HepG2 (cell line): ENCODE measurements at regions not wholly inside any gene's neighbourhood (a gene's known extent, or its start where the extent isn't known, plus 50 kb on each side); places are given as distances from the start of the nearest gene placed in this dataset.

Source experiments
- ATAC-seq: fragments of 200-7000 bp; cut with Tn5 transposase; 3 replicates; pipeline ENCODE4 v1.9.1; 2020; ENCODE audit warnings: mild to moderate bottlenecking, moderate library complexity
- BruUV-seq: library from RNA; stranded (reverse); fragments of 400-500 nt; replicated peaks from 2 replicates; lab custom pipeline; 2021; lab: Mats Ljungman, UMichigan
- CTCF ChIA-PET: fragments of 300-600 bp; formaldehyde crosslinking; extraction: SDS; loops from one replicate; lab custom pipeline; 2021; ENCODE audit warnings: low total read pairs, inconsistent platforms, low intra/inter-chr PET ratio; lab: Yijun Ruan, JAX
- POLR2A ChIA-PET: fragments of 350-600 bp; sonication (Branson Sonifier 250); formaldehyde crosslinking; loops from one replicate; lab custom pipeline; 2020; ENCODE audit warnings: antibody characterized with exemption, inconsistent platforms; lab: Yijun Ruan, JAX
- DNase-seq: peaks from one replicate; pipeline ENCODE4 v3.0.0-alpha.2; 2015; ENCODE audit warnings: low spot score
- FAIRE-seq: peaks from 3 replicates; lab custom pipeline; 2011; peaks lifted over from hg19 to GRCh38; lab: Jason Lieb, UNC
- H2AFZ ChIP-seq: one replicate; pipeline ENCODE4 v1.6.1; 2011; ENCODE audit warnings: low read length, inconsistent platforms
- H3K27ac ChIP-seq: fragments of 300-600 bp; 3 replicates; pipeline ENCODE4 v1.8.0; 2011; ENCODE audit warnings: mixed run types, mild to moderate bottlenecking, mixed read lengths, low read length, inconsistent platforms; ENCODE audit not compliant: insufficient read depth; ENCODE audit errors: extremely low read length
- H3K27me3 ChIP-seq, 2 experiments: fragments of 200-600 bp in 1 of 2; 2 replicates in 1 of 2; 3 replicates in 1 of 2; pipeline versions ENCODE4 v1.6.0 to v1.8.0; 2011; ENCODE audit warnings: low read length in 2 of 2, mild to moderate bottlenecking in 2 of 2, moderate library complexity in 2 of 2, inconsistent platforms in 1 of 2; ENCODE audit not compliant: insufficient read depth in 2 of 2, control insufficient read depth in 1 of 2
- H3K36me3 ChIP-seq, 2 experiments: fragments of 200-600 bp in 1 of 2; replicated peaks in 1 of 2; 2 replicates in 1 of 2; 3 replicates in 1 of 2; pipeline versions ENCODE4 v1.5.1 to v1.8.0; 2011; ENCODE audit warnings: low read length in 2 of 2, inconsistent platforms in 1 of 2; ENCODE audit not compliant: insufficient read depth in 2 of 2, control insufficient read depth in 1 of 2
- H3K4me1 ChIP-seq: 2 replicates; pipeline ENCODE4 v1.5.1; 2012; ENCODE audit warnings: low read length, inconsistent platforms; ENCODE audit not compliant: insufficient read depth
- H3K4me2 ChIP-seq: 2 replicates; pipeline ENCODE4 v1.6.0; 2011; ENCODE audit warnings: low read depth, low read length, inconsistent platforms
- H3K4me3 ChIP-seq, 3 experiments: fragments of 200-600 bp in 1 of 3; sonication (generic), shearing (Covaris generic) in 1 of 3; replicated peaks in 1 of 3; 2 replicates each; pipeline ENCODE4 v1.5.1; 2011 to 2016; ENCODE audit warnings: low read length in 3 of 3, inconsistent platforms in 2 of 3, low read depth in 2 of 3, mild to moderate bottlenecking in 2 of 3, control low read depth in 1 of 3, mixed read lengths in 1 of 3; ENCODE audit not compliant: insufficient read depth in 1 of 3
- H3K79me2 ChIP-seq: one replicate; pipeline ENCODE4 v1.6.1; 2011; ENCODE audit warnings: low read length, inconsistent platforms; ENCODE audit not compliant: insufficient read depth
- H3K9ac ChIP-seq: 2 replicates; pipeline ENCODE4 v1.6.0; 2011; ENCODE audit warnings: mild to moderate bottlenecking, low read depth, low read length, inconsistent platforms; ENCODE audit not compliant: insufficient read depth
- H3K9me3 ChIP-seq: 2 replicates; pipeline ENCODE4 v1.5.1; 2012; ENCODE audit warnings: mild to moderate bottlenecking, low read length
- H4K20me1 ChIP-seq: 2 replicates; pipeline ENCODE4 v1.6.0; 2011; ENCODE audit warnings: inconsistent platforms, mild to moderate bottlenecking, low read length, moderate library complexity; ENCODE audit not compliant: insufficient read depth
- EZH2 ChIP-seq: conservative IDR thresholded peaks from 2 replicates; pipeline ENCODE4 v1.6.1; 2012; ENCODE audit warnings: mild to moderate bottlenecking, low read depth, low read length, moderate library complexity
- GFI1 ChIP-seq: sonication (generic); formaldehyde crosslinking; IDR thresholded peaks from 2 replicates; pipeline ENCODE4 v1.5.0; 2020; ENCODE audit warnings: missing genetic modification reagents, mild to moderate bottlenecking, borderline replicate concordance
- GLMP ChIP-seq: sonication (generic); formaldehyde crosslinking; IDR thresholded peaks from 2 replicates; pipeline ENCODE4 v1.9.0; 2021; ENCODE audit warnings: missing genetic modification reagents, mild to moderate bottlenecking, borderline replicate concordance
- KLF6 ChIP-seq: IDR thresholded peaks from 2 replicates; pipeline ENCODE4 v1.8.0; 2016; ENCODE audit warnings: missing biosample characterization, missing genetic modification reagents
- NFAT5 ChIP-seq: sonication (generic); formaldehyde crosslinking; IDR thresholded peaks from 2 replicates; pipeline ENCODE4 v1.4.0; 2020; ENCODE audit warnings: missing genetic modification reagents
- PAXIP1 ChIP-seq: sonication (generic); formaldehyde crosslinking; conservative IDR thresholded peaks from 2 replicates; pipeline ENCODE4 v1.4.0; 2020; ENCODE audit warnings: mild to moderate bottlenecking, missing genetic modification reagents, moderate library complexity
- PRDM15 ChIP-seq: sonication (generic); formaldehyde crosslinking; IDR thresholded peaks from 2 replicates; pipeline ENCODE4 v1.4.0; 2020; ENCODE audit warnings: missing genetic modification reagents
- RORA ChIP-seq: sonication (generic); formaldehyde crosslinking; IDR thresholded peaks from 2 replicates; pipeline ENCODE4 v1.5.0; 2020; ENCODE audit warnings: mild to moderate bottlenecking, missing genetic modification reagents, moderate library complexity
- in situ Hi-C: cut with HindIII; loops from 2 replicates; pipeline ENCODE4 v1.10.0; 2017; ENCODE audit warnings: low pct_unique_long_range_greater_than_20kb; ENCODE audit not compliant: extremely low pct_ligation_motif_present
- intact Hi-C: fragments of 100-400 bp; cut with micrococcal nuclease; formaldehyde crosslinking; loops from one replicate; pipeline ENCODE4 v1.10.0; 2022; ENCODE audit not compliant: unreplicated experiment

GRCh38 chr13:68846663-68847062 lies 1261.0 kb upstream of the ATXN8OS start (continued):
- no peak for TF ChIP-seq PAXIP1 (CRISPR knock-in tag)

- intact Hi-C loops: no loop called here
- Histone ChIP-seq H3K4me3 (no peak overlapping the region), H3K27me3 (no peaks in the 10 kb centered on the region), H3K9me3 (no peaks in the 10 kb centered on the region), H3K27ac (no peak overlapping the region), H3K9ac (no peak overlapping the region), H3K4me2 (no peak overlapping the region), H4K20me1 (no peaks in the 10 kb centered on the region), H3K4me1 (no peaks in the 10 kb centered on the region), H3K36me3 (no peaks in the 10 kb centered on the region), H2AFZ (no peak overlapping the region), H3K79me2 (no peaks in the 10 kb centered on the region)
- in situ Hi-C loops: no loop called here
- CTCF ChIA-PET: no interaction called here
- ATAC-seq (no peak), FAIRE-seq (no peak), DNase-seq (no peak)
- BruUV-seq: no TSS peak
- POLR2A ChIA-PET: no interaction called here
- TF ChIP-seq GLMP (CRISPR knock-in tag) (no peak), EZH2 (no peak), KLF6 (no peak), RORA (CRISPR knock-in tag) (no peak), NFAT5 (CRISPR knock-in tag) (no peak), GFI1 (CRISPR knock-in tag) (no peak), PRDM15 (no peak)
Observed at GRCh38 chr13:68834375-68834774, 1273.3 kb upstream of the ATXN8OS start.
